Mesodermal cell (in vitro differentiated cells): ENCODE measurements at regions not wholly inside any gene's neighbourhood (a gene's known extent, or its start where the extent isn't known, plus 50 kb on each side); places are given as distances from the start of the nearest gene placed in this dataset.

ENCODE experiments used
- H3K27ac ChIP-seq: 2 replicates; pipeline ENCODE4 v1.7.0; 2013; ENCODE audit warnings: mild to moderate bottlenecking, low read depth, low read length, moderate library complexity; ENCODE audit not compliant: severe bottlenecking
- H3K36me3 ChIP-seq: 2 replicates; pipeline ENCODE4 v1.7.1; 2013; ENCODE audit warnings: mild to moderate bottlenecking, low read length, moderate library complexity; ENCODE audit not compliant: control insufficient read depth, insufficient read depth
- H3K4me1 ChIP-seq: one replicate; pipeline ENCODE4 v1.7.1; 2013; ENCODE audit warnings: mild to moderate bottlenecking, low read length; ENCODE audit not compliant: insufficient read depth, control insufficient read depth, poor library complexity, severe bottlenecking
- H3K4me3 ChIP-seq: 2 replicates; pipeline ENCODE4 v1.7.0; 2013; ENCODE audit warnings: low read length, control low read depth, mild to moderate bottlenecking; ENCODE audit not compliant: insufficient read depth, poor library complexity, severe bottlenecking; ENCODE audit errors: extremely low read depth
- H3K9me3 ChIP-seq: 2 replicates; pipeline ENCODE4 v1.7.1; 2013; ENCODE audit warnings: mild to moderate bottlenecking, low read length, moderate library complexity; ENCODE audit not compliant: control insufficient read depth
- WGBS, 2 experiments: methylation state at CpG; one replicate each; pipeline ENCODE4 v1.1.5; 2013; ENCODE audit warnings: missing lambda C conversion rate in 2 of 2; ENCODE audit not compliant: insufficient coverage in 2 of 2; 5-methylcytosine and 5-hydroxymethylcytosine counted together

DNA sequence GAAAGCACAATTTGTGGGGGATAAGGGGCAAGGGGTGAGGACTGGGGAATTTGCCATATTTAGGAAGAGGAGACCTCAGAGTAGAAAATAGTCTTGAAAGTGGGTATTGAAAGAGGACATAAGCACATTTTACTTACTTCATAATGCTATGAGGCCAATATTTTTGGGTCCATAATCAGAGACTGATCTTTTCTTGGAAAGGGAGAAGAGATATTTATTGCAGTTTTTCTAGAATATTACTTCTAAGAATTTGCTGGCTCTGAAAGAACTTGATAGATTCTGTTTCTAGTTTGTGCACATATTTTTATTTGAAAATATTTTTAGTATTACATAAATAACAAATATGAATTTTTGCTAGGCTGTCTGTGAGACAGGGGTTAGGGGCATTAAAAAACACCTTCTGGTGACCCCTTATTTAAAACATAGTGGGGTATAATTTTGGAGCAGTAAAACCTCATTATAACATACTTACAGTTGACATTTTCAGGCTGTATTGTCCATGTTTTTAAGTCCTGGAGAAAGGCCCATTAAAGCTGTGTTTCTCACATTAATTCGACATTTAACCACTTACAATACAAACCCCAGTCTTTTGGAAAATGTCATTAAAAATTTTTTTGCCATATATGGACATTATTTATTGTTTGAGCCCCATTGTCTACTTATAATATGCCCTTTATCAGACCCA lies 118.9 kb upstream of the NFIB start:
- H3K36me3 ChIP-seq: no peaks in the 10 kb centered on the region
- no CpG with 5 or more reads among the region's 1 CpG for WGBS, 2 experiments
- peaks cover 14% of the 10 kb centered on the region for H3K4me1 ChIP-seq
- no peak overlapping the region for H3K4me3 ChIP-seq
- peaks cover 5% of the 10 kb centered on the region for H3K9me3 ChIP-seq
- H3K27ac ChIP-seq: no peak overlapping the region

DNA sequence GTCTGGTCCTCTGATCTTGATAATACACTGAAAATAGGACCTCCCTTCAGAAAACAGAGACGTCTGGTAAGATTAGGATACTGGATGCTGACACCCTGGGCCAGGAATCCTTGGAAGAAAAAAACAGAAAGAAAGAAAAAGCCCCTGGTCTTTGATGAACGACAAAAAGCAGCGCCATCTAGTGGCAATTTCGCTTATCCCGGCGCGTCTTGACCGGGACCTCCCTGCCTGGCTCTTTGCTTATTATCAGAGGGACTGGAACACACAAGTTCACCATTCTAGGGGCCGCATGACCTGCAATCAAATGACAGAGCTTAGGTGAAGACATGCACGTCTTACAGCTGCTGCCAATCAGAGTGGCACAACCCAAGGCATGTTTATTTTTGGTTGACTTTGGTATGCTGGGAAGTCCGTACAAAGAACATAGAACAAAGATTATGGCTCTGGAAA lies 114.9 kb upstream of the NFIB start:
- Histone ChIP-seq H3K27ac (no peak overlapping the region), H3K4me1 (peaks cover 22% of the 10 kb centered on the region), H3K9me3 (peaks cover 5% of the 10 kb centered on the region), H3K4me3 (no peak overlapping the region), H3K36me3 (no peaks in the 10 kb centered on the region)
- 7 to 10% methylated on average over 10 of the region's 11 CpGs for WGBS, 2 experiments

DNA sequence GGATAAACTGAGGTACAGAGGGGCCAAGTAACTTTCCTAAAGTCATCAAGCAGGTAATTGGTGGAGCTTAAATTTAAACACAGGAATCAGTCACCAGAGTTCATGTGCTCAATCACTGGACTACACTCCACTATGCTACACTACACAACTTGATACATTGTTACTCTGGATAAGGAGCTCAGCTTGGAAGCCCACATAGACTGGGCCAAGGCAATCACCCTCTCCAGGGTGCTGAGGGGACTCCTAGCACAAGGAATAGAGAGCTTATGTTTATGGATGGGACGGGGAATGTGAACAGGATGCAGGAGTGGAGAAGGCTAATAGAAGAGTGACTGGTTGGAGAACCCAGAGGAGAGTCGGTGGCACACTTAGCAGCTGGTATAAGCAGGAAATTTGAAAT lies 113.5 kb upstream of the NFIB start:
- 100% methylated on average over 1 to 2 of the region's 2 CpGs for WGBS, 2 experiments
- Histone ChIP-seq H3K36me3 (no peaks in the 10 kb centered on the region), H3K4me1 (peaks cover 13% of the 10 kb centered on the region), H3K9me3 (peaks cover 5% of the 10 kb centered on the region), H3K27ac (no peak overlapping the region), H3K4me3 (no peak overlapping the region)

DNA sequence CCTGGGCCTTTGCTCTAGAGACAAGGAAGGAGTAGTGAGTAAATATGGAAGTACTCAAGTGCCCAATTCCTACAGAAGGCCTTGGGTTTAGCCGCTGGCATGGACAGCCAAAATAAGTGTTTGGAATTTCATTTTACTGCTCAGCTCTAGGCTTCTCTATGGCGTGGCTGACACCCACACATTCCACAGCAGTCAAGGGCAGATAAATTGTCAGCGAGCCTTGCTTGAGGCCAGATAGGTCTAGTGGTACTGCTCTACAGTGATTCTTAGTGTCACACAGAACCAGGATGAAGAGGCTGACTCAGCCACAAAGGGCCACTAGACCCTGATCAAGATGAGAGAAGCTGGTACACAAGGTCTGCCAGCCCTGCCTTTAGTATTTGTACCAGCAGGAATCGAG lies 111.0 kb upstream of the NFIB start:
- Histone ChIP-seq H3K27ac (peak overlapping the region; percentile 69), H3K36me3 (no peaks in the 10 kb centered on the region), H3K4me3 (no peak overlapping the region), H3K4me1 (peaks cover 13% of the 10 kb centered on the region), H3K9me3 (no peaks in the 10 kb centered on the region)
- 81 to 89% methylated on average over 3 of the region's 4 CpGs for WGBS, 2 experiments

DNA sequence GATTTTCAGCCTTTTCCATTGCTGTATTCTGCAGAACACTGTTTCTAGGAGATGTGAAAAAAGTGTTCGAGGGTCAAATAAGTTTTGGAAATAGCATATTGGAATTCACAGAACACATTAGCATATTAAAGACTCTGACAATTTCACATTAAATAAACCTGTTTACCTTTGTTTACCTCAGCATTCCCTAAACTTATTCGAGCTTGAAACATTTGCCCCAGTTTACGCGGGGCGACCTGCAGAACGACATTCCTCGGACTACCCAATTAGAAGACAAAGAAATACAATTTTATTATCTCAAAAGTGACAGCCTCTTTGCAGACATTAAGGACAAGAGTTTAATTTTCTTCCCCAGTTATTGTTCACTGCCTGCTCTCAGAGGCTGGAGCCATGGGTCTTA lies 110.3 kb upstream of the NFIB start:
- 80 to 84% methylated on average over 6 of the region's 7 CpGs for WGBS, 2 experiments
- H3K4me3 ChIP-seq: no peak overlapping the region
- peaks cover 13% of the 10 kb centered on the region for H3K4me1 ChIP-seq
- no peaks in the 10 kb centered on the region for H3K36me3 ChIP-seq
- peak overlapping the region; percentile 69 for H3K27ac ChIP-seq
- no peaks in the 10 kb centered on the region for H3K9me3 ChIP-seq

DNA sequence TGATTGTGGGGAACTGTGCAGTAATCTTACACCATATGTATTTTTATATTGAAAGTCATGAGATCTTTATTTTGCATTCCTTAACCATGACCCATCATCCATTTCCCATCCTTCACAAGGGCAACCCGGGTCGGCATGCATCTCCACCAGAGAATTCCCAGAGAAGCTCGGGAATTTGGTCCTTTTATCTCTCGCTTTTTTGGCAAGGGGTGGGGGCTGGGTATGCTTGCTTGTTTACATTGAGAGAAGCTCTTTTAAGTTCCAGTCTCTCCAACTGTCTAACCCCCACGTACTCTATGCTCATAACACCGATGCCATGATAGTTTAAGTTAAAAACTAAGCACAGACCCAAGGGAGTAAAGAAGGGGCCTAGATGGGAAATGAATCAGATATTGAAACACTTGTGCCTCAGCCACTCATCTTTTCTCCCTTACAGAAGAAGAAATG lies 109.9 kb upstream of the NFIB start:
- Histone ChIP-seq H3K9me3 (no peaks in the 10 kb centered on the region), H3K4me1 (peaks cover 13% of the 10 kb centered on the region), H3K36me3 (no peaks in the 10 kb centered on the region), H3K4me3 (no peak overlapping the region), H3K27ac (peak overlapping the region; percentile 51)
- WGBS, 2 experiments: 40% methylated on average over 1 of the region's 6 CpGs; no CpG with 5 or more reads in 1 of the 2 experiments

DNA sequence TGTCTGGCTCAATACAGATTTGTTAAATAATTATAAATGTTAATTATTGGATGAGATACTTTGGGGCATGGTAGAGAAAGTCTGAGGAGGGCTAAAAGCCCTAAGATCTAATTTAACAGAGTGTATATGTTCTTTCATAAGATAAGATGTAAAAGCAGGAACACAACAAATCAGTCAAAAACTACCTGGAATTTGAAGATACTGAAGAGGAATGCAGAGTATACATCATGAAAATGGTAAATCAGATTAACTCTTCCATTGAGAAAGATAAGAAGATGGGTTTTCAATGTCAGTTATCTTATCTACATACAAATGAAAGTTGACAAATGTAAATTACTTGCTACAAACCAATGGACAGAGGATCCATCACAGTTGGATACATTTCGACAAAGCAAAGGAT lies 107.3 kb upstream of the NFIB start:
- Histone ChIP-seq H3K36me3 (no peaks in the 10 kb centered on the region), H3K9me3 (no peaks in the 10 kb centered on the region), H3K4me1 (peaks cover 13% of the 10 kb centered on the region), H3K4me3 (no peak overlapping the region), H3K27ac (no peak overlapping the region)
- 17 to 60% methylated on average over 1 of the region's 1 CpG for WGBS, 2 experiments

DNA sequence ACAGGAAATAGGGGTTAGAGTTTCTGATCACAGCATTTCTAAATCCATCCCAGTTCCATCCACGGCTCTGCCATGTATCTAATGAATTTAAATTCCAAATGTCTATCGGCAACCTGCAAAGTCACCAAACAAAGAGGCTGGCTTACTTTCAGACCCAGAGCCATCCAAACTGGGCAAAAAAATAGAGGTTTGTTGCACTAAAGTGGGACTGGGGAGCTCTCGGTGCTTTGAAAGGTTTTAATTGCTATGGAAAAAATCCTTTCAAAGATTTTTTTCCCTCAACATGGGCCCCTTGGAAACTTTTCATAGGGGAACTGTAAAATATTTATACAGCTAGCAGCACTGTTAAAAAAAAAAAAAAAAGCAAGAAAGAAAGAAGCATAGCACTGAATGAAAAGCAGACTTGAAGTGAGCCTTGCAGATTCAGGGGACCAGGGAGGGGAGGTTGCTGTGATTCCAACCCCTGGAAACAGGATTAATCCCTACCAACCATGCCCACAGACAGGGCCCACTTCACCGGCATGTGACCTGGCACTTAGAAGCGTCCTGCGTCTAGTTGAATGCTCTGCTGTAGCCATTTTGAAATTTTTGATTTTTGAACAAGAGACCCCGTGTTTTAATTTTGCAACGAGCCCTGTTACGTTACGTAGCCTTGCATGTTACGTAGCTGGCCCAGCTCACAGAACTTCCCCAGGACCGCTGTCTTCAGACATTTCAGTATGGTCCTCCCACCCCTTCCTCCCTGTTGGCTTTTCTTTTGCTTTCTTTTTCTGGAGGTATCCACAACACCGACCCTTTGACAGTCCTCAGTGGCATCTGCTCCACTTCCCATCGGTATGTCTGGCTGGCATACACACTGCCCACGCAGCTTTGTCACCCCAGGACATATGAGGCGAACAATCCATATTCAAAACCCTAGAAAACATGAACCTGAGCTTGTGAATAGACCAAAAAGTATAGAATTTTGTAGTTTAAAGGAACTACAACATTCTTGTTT lies 105.3 kb upstream of the NFIB start:
- H3K36me3 ChIP-seq: no peaks in the 10 kb centered on the region
- H3K4me3 ChIP-seq: no peak overlapping the region
- peaks cover 8% of the 10 kb centered on the region for H3K9me3 ChIP-seq
- H3K4me1 ChIP-seq: peaks cover 3% of the 10 kb centered on the region
- 91 to 96% methylated on average over 10 to 11 of the region's 16 CpGs for WGBS, 2 experiments
- H3K27ac ChIP-seq: no peak overlapping the region

DNA sequence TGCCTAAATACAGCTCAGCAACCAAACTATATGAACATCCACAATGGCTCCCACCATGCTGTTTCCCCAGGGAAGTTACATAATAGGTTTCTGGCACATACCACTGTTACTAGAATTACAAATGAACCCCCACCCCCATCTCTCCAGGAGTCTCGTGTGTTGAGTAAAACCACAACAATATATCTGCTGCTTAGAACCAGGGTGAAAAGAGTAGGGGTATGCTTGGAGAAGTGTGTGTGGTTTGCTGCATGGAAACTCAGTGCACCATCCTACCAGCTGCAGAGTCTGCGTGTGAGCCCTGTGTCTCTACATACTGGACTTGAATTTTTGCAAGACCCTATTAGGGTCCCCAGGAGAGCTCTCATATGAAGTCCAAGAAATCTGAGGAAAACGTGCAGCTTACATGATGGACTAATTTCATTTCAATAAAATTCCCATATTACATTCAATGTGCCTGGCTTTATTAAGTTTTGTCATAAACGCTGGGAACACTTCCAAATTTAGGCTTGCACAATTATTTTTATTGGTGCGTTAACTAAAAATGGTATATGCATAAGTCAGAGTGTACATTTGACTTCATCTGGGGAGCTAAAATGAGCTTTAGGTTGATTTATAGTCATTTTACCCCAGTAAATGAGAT lies 104.5 kb upstream of the NFIB start:
- no peak overlapping the region for H3K27ac ChIP-seq
- WGBS, 2 experiments: 88 to 90% methylated on average over 3 of the region's 5 CpGs
- H3K4me1 ChIP-seq: no peaks in the 10 kb centered on the region
- no peak overlapping the region for H3K4me3 ChIP-seq
- no peaks in the 10 kb centered on the region for H3K36me3 ChIP-seq
- peaks cover 8% of the 10 kb centered on the region for H3K9me3 ChIP-seq

DNA sequence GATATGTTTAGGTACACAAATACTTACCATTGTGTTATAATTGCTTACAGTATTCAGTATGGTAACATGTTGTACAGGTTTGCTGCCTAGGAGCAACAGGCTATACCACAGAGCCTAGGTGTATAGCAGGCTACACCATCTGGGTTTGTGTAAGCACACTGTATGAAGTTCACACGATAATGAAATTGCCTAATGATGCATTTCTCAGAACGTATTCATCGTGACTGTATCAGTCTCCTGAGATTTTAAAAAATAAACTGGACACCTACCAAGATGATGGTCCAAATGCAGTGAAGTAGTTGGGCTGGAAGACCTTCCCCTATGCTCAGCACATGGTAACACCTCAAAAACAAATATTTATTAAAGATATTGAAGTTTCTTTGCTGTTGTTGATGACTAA lies 103.3 kb upstream of the NFIB start:
- Histone ChIP-seq H3K36me3 (no peaks in the 10 kb centered on the region), H3K9me3 (peaks cover 8% of the 10 kb centered on the region), H3K4me3 (no peak overlapping the region), H3K27ac (no peak overlapping the region), H3K4me1 (no peaks in the 10 kb centered on the region)
- WGBS, 2 experiments: 100% methylated on average over 1 of the region's 3 CpGs; no CpG with 5 or more reads in 1 of the 2 experiments
